Testis (tissue), 2 donors: ENCODE measurements at regions not wholly inside any gene's neighbourhood (a gene's known extent, or its start where the extent isn't known, plus 50 kb on each side); places are given as distances from the start of the nearest gene placed in this dataset.

Experiments used
- DNase-seq: peaks from one replicate; pipeline ENCODE4 v3.0.0-alpha.2; 2019
- H3K27ac ChIP-seq, 2 donors: fragments of 200-600 bp; sonication (generic); one replicate each; pipeline ENCODE4 v1.5.1; 2019
- H3K27me3 ChIP-seq: fragments of 200-600 bp; sonication (generic); one replicate; pipeline ENCODE4 v1.5.1; 2019
- H3K36me3 ChIP-seq: fragments of 200-600 bp; sonication (generic); one replicate; pipeline ENCODE4 v1.5.1; 2017; ENCODE audit warnings: low read depth; ENCODE audit errors: missing control alignments
- H3K4me1 ChIP-seq: fragments of 200-600 bp; sonication (generic); one replicate; pipeline ENCODE4 v1.5.1; 2019
- H3K4me3 ChIP-seq, 2 donors: fragments of 200-600 bp; sonication (generic); one replicate each; pipeline ENCODE4 v1.5.1; 2017 to 2019
- H3K9me3 ChIP-seq: fragments of 200-600 bp; sonication (generic); one replicate; pipeline ENCODE4 v1.5.1; 2017
- POLR2A ChIP-seq: fragments of 450-650 bp; IDR thresholded peaks from one replicate; pipeline ENCODE4 v1.6.1; 2017; ENCODE audit warnings: antibody characterized with exemption, mild to moderate bottlenecking, moderate library complexity
- WGBS, 2 donors: methylation state at CpG; one replicate each; pipeline ENCODE4 v1.1.5; 2018; 5-methylcytosine and 5-hydroxymethylcytosine counted together
- intact Hi-C: fragments of 100-400 bp; cut with DNase I; formaldehyde crosslinking; loops from one replicate; pipeline ENCODE4 v1.15.1; 2023; ENCODE audit warnings: low total_unique reads
- TF ChIP-seq, protein P1 (sequence below), 3 experiments: fragments of 450-650 bp in 2 of 3; fragments of 200-600 bp in 1 of 3; sonication (generic) in 1 of 3; IDR thresholded peaks; one replicate each; pipeline ENCODE4 v1.5.1; 2016 to 2019; ENCODE audit warnings: antibody characterized with exemption in 3 of 3, mild to moderate bottlenecking in 2 of 3, moderate library complexity in 1 of 3

DNA sequence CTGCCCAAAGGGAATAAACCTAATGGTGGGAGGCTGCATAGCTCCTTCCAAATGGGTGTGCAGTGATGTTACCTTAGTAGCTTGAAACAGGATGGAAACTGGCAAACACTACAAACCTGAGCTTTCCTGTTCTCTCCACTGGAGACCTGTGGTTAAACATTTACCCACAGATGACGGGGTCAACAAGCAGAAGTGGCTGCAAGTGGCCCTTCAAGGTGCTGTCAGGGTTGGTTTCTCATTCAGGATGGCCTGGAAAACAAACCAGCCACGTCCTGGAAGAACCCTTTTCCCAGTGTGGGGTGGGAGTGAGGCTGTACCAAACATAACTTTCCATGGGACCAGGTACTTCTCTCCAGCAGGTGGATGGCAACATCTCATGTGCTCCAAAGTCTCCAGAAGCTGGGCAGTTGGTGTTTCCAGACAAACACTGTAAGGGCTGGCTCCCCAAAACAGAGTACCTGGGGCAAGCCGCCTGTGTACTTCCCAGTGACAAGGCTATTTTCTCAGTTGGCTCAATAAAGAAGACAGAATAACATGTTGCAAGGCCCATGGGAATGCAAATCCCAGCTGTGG lies 67.5 kb downstream of the DNAJB9 start:
- no peak overlapping the region for H3K27ac ChIP-seq
- no peak for TF ChIP-seq POLR2A
- H3K4me1 ChIP-seq: no peaks in the 10 kb centered on the region
- intact Hi-C loops: no loop called here
- no peak overlapping the region for H3K4me3 ChIP-seq
- no peaks in the 10 kb centered on the region for H3K9me3 ChIP-seq
- DNase-seq: no peak
- no peaks in the 10 kb centered on the region for H3K36me3 ChIP-seq
- no peaks in the 10 kb centered on the region for H3K27me3 ChIP-seq
- WGBS, 2 donors: 66 to 92% methylated on average over 3 of the region's 3 CpGs

GRCh38 chr7:108642126-108642525 lies 72.5 kb downstream of the DNAJB9 start:
- Histone ChIP-seq H3K27me3 (no peaks in the 10 kb centered on the region), H3K9me3 (no peaks in the 10 kb centered on the region), H3K4me3 (no peak overlapping the region), H3K36me3 (no peaks in the 10 kb centered on the region), H3K27ac (no peak overlapping the region), H3K4me1 (no peaks in the 10 kb centered on the region)
- DNase-seq: no peak
- WGBS, 2 donors: 42 to 52% methylated on average over 1 of the region's 1 CpG
- intact Hi-C loops: no loop called here
- TF ChIP-seq, protein P1, sequence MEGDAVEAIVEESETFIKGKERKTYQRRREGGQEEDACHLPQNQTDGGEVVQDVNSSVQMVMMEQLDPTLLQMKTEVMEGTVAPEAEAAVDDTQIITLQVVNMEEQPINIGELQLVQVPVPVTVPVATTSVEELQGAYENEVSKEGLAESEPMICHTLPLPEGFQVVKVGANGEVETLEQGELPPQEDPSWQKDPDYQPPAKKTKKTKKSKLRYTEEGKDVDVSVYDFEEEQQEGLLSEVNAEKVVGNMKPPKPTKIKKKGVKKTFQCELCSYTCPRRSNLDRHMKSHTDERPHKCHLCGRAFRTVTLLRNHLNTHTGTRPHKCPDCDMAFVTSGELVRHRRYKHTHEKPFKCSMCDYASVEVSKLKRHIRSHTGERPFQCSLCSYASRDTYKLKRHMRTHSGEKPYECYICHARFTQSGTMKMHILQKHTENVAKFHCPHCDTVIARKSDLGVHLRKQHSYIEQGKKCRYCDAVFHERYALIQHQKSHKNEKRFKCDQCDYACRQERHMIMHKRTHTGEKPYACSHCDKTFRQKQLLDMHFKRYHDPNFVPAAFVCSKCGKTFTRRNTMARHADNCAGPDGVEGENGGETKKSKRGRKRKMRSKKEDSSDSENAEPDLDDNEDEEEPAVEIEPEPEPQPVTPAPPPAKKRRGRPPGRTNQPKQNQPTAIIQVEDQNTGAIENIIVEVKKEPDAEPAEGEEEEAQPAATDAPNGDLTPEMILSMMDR (IDR thresholded peaks at IDR 0.05): no peak
- TF ChIP-seq POLR2A: no peak

DNA sequence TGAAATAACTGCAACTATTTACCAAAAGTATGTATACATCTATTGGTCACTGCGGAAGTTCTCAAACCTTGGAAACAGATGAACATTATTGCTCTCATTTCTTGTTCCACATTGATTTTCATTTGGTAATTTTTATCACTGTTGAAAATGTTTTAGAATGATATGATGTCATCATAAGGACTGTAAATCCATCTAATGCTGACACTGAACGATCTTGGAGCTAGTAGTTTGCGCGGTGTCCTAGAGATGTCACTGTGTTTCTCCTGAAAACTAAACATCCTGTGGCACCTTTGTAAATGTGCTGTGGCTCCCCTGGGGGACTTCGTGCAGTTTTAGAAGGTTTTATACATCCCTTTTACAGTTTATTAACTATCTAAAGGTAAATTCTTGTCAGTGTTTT lies 73.5 kb downstream of the DNAJB9 start:
- TF ChIP-seq, protein P1 (IDR thresholded peaks at IDR 0.05): no peak
- Histone ChIP-seq H3K36me3 (no peaks in the 10 kb centered on the region), H3K27me3 (no peaks in the 10 kb centered on the region), H3K27ac (no peak overlapping the region), H3K9me3 (no peaks in the 10 kb centered on the region), H3K4me1 (no peaks in the 10 kb centered on the region), H3K4me3 (no peak overlapping the region)
- DNase-seq: no peak
- intact Hi-C loops: no loop called here
- WGBS, 2 donors: 81 to 88% methylated on average over 5 of the region's 5 CpGs

GRCh38 chr7:108648989-108649388 lies 79.3 kb downstream of the DNAJB9 start:
- H3K27me3 ChIP-seq: no peaks in the 10 kb centered on the region
- 75 to 85% methylated on average over 6 of the region's 6 CpGs for WGBS, 2 donors
- no peaks in the 10 kb centered on the region for H3K9me3 ChIP-seq
- no peak for DNase-seq
- no peak for TF ChIP-seq POLR2A
- TF ChIP-seq, protein P1 (IDR thresholded peaks at IDR 0.05): no peak
- intact Hi-C loops: no loop called here
- H3K4me1 ChIP-seq: no peaks in the 10 kb centered on the region
- H3K27ac ChIP-seq: no peak overlapping the region
- no peaks in the 10 kb centered on the region for H3K36me3 ChIP-seq
- no peak overlapping the region for H3K4me3 ChIP-seq

DNA sequence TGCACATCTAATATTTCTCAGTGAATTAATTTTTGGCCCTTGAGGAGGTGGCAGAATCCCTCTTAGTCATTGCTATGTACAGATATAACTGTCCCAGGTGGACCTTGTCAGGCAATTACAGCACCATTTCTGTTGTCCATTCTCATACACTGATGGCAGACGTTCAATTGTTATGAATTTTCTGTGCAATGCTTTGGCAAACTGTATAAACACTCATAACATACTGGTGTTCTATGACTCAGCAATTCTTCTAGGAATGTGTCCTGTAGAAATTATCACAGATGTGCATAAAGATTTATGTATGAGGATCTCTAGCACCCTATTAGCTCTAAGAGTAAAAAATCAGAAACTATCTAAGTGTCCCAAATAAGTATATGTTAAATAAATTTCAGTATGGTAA lies 80.8 kb downstream of the DNAJB9 start:
- 41 to 48% methylated on average over 1 of the region's 1 CpG for WGBS, 2 donors
- H3K27me3 ChIP-seq: no peaks in the 10 kb centered on the region

More for the DNA sequence above, 80.8 kb downstream of the DNAJB9 start:
- intact Hi-C loops: no loop called here
- Histone ChIP-seq H3K4me1 (no peaks in the 10 kb centered on the region), H3K9me3 (no peaks in the 10 kb centered on the region), H3K27ac (no peak overlapping the region), H3K4me3 (no peak overlapping the region), H3K36me3 (no peaks in the 10 kb centered on the region)
- no peak for DNase-seq
- TF ChIP-seq POLR2A: no peak
- TF ChIP-seq, protein P1 (IDR thresholded peaks at IDR 0.05): no peak
